ENCODE measurements at regions not wholly inside any gene's neighbourhood (a gene's known extent, or its start where the extent isn't known, plus 50 kb on each side); places are given as distances from the start of the nearest gene placed in this dataset.

GRCh38 chr5:67908126-67908765 lies 307.3 kb upstream of the PIK3R1 start:
- FAIRE-seq, result no peak
- no peak overlapping the region for H3K4me3 ChIP-seq
- ChIA-PET POLR2A (no interaction called here), CTCF (no interaction called here)
- no peak overlapping the region for H3K4me2 ChIP-seq
- H3K9me3 ChIP-seq, result no peaks in the 10 kb centered on the region
- H3K27ac ChIP-seq, result no peak overlapping the region
- WGBS (ENCODE audit: missing lambda C conversion rate), result 15% methylated on average over 6 of the region's 6 CpGs
- ATAC-seq, result no peak
- no peaks in the 10 kb centered on the region for H3K4me1 ChIP-seq
- no peak for DNase-seq (ENCODE audit: low read depth in 1 of 2, low spot score in 1 of 2)
- TF ChIP-seq POLR2A (IDR thresholded peaks at IDR 0.05; ENCODE audit: low read length), result no peak
- TF ChIP-seq ZFP36 (IDR thresholded peaks at IDR 0.05; ENCODE audit: borderline replicate concordance, partially characterized antibody), result no peak
- TF ChIP-seq E2F6 (IDR thresholded peaks at IDR 0.05; ENCODE audit: borderline replicate concordance, low read depth), result no peak
- no peak for TF ChIP-seq NFE2L2 (conservative IDR thresholded peaks at IDR 0.05; ENCODE audit: low read length)
- TF ChIP-seq ATOH8 (CRISPR knock-in tag; IDR thresholded peaks at IDR 0.05; ENCODE audit: low read depth), result no peak
- TF ChIP-seq ZSCAN20 (CRISPR knock-in tag; IDR thresholded peaks at IDR 0.05), result no peak
- TF ChIP-seq CBX2 (IDR thresholded peaks at IDR 0.05; ENCODE audit: borderline replicate concordance, low read depth), result no peak
- no peak for TF ChIP-seq REST (IDR thresholded peaks at IDR 0.05)
- TF ChIP-seq HES2 (IDR thresholded peaks at IDR 0.05), result no peak
- TF ChIP-seq FOSL2 (IDR thresholded peaks at IDR 0.05), result no peak
- TF ChIP-seq FOSL2 (CRISPR knock-in tag; IDR thresholded peaks at IDR 0.05), result no peak
- TF ChIP-seq MAX (IDR thresholded peaks at IDR 0.05), result no peak
- TF ChIP-seq RNF2 (IDR thresholded peaks at IDR 0.05; ENCODE audit: borderline replicate concordance, low read depth), result no peak
- no peak for TF ChIP-seq NPAS2 (CRISPR knock-in tag; IDR thresholded peaks at IDR 0.05; ENCODE audit: borderline replicate concordance)
- TF ChIP-seq ZC3H11A (IDR thresholded peaks at IDR 0.05), result no peak
- TF ChIP-seq FOXS1 (CRISPR knock-in tag; IDR thresholded peaks at IDR 0.05), result no peak
- no peak for TF ChIP-seq ELK1 (IDR thresholded peaks at IDR 0.05; ENCODE audit: low read depth, low read length)
- TF ChIP-seq FOSB (CRISPR knock-in tag; IDR thresholded peaks at IDR 0.05), result no peak
- TF ChIP-seq TP53 (CRISPR knock-in tag; IDR thresholded peaks at IDR 0.05), result no peak
- TF ChIP-seq HOXA7 (CRISPR knock-in tag; IDR thresholded peaks at IDR 0.05), result no peak
- no peak for TF ChIP-seq PBX3 (IDR thresholded peaks at IDR 0.05)
